ENCODE measurements at regions not wholly inside any gene's neighbourhood (a gene's known extent, or its start where the extent isn't known, plus 50 kb on each side); places are given as distances from the start of the nearest gene placed in this dataset.

DNA sequence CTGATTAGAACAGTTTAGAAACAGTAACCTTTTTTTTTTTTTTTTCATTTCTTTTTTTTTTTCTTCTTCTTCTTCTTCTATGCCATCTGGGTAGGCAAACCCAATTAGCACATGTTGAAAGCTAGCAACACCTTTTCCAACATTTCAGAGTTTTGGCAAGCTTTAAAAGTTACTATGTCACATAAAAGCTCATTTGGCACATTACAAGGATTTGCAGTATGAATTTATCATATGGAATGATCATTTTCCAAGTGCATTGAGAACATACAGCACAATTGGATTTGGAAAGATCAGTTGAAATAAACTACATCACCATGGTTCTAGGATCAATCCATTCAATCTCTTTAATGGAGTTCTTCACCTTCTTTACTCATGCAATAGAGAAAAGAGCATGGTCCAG is 847.0 kb downstream of the LRRTM4 start:
- TF ChIP-seq, protein P1, sequence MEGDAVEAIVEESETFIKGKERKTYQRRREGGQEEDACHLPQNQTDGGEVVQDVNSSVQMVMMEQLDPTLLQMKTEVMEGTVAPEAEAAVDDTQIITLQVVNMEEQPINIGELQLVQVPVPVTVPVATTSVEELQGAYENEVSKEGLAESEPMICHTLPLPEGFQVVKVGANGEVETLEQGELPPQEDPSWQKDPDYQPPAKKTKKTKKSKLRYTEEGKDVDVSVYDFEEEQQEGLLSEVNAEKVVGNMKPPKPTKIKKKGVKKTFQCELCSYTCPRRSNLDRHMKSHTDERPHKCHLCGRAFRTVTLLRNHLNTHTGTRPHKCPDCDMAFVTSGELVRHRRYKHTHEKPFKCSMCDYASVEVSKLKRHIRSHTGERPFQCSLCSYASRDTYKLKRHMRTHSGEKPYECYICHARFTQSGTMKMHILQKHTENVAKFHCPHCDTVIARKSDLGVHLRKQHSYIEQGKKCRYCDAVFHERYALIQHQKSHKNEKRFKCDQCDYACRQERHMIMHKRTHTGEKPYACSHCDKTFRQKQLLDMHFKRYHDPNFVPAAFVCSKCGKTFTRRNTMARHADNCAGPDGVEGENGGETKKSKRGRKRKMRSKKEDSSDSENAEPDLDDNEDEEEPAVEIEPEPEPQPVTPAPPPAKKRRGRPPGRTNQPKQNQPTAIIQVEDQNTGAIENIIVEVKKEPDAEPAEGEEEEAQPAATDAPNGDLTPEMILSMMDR (IDR thresholded peaks at IDR 0.05; ENCODE audit: insufficient read depth, low read depth, low read length, missing control alignments), result no peak
- H3K4me3 ChIP-seq (ENCODE audit: low read depth, low read length), result no peak overlapping the region
- DNase-seq (ENCODE audit: low read depth), result no peak

DNA sequence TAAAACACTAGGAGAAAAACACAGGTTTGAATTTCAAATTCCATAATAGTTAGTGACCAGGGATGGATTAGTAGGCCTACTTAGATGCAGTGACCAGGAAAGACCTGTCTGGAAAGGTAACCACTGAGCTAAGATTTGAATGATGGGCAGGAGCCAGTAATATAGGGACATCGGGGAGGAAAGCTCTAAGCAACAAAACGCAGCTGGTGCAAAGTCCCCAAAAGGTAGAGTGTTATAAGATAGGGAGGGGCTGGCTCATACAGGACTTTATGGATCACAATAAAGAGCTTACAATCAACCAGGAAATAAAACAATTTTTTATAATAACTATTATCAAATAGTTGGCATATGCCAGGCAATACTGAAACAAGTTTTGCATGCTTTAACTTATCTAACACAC is 849.4 kb downstream of the LRRTM4 start:
- no peak overlapping the region for H3K4me3 ChIP-seq (ENCODE audit: low read depth, low read length)
- TF ChIP-seq, protein P1 (IDR thresholded peaks at IDR 0.05; ENCODE audit: insufficient read depth, low read depth, low read length, missing control alignments), result no peak
- no peak for DNase-seq (ENCODE audit: low read depth)

DNA sequence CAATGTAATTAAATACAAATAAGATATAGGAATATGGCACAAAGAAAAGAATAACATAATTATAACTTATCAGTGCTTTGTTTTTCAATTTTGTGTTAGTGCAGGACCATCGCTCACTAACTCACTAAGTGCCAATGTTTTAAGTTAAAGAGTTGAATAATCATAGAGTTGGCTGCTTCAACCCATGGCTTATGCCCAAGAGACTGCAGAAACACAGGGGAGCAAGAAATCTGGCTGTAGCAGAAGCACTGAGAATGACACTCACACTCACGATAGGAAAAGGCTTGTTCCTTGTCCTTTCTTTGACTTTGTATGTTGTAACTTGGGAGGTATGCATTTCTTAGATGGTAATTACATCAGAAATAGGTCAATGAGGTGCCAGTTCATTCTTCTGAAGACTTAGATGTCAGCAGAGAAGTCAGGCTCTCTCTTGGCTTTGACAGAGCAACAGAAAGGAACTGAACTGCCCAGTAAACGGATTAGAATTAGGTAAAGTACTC is 852.2 kb downstream of the LRRTM4 start:
- TF ChIP-seq, protein P1 (IDR thresholded peaks at IDR 0.05; ENCODE audit: insufficient read depth, low read depth, low read length, missing control alignments), result no peak
- H3K4me3 ChIP-seq (ENCODE audit: low read depth, low read length), result no peak overlapping the region
- DNase-seq (ENCODE audit: low read depth), result no peak

DNA sequence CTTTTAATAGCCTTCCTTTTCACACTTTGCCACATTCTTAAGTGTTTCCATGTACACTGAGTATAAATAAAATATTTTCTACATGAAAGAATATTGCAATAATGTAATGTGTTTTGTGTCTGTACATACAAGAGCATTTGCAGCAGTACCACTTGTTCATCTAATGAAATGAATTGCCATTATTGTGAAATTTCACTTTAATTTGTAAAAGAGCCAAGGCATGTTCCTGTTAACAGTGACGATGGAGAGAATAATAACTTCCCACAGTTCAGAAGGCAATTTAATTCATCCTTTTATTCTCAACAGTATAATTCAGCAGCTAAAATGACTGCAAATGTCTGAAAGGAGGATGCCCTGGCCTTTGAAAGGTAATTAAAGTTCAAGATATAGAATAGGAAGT is 853.9 kb downstream of the LRRTM4 start:
- H3K4me3 ChIP-seq (ENCODE audit: low read depth, low read length), result no peak overlapping the region
- TF ChIP-seq, protein P1 (IDR thresholded peaks at IDR 0.05; ENCODE audit: insufficient read depth, low read depth, low read length, missing control alignments), result no peak
- DNase-seq (ENCODE audit: low read depth), result no peak

DNA sequence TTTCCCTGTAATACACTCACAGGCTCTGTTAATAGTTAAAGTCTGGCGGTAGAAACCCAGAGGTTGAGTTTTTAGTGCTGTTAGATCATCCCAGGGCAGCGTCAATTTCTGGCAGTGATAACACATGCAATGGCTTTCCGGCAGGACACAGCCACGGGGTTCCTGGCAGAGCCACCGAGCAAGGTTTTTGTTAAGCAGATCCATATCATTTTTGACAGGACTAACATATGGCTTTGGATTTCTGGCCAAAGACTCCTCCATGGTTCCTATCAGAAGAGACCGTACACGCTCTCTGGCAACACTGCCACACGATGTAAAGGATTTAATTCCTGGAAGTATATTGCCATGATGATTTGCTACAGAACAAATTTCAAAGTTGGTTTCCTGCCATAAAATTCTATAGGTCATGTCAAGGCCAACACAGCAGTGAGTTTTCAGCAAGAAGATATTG is 854.3 kb downstream of the LRRTM4 start:
- H3K4me3 ChIP-seq (ENCODE audit: low read depth, low read length), result no peak overlapping the region
- no peak for DNase-seq (ENCODE audit: low read depth)
- TF ChIP-seq, protein P1 (IDR thresholded peaks at IDR 0.05; ENCODE audit: insufficient read depth, low read depth, low read length, missing control alignments), result no peak

DNA sequence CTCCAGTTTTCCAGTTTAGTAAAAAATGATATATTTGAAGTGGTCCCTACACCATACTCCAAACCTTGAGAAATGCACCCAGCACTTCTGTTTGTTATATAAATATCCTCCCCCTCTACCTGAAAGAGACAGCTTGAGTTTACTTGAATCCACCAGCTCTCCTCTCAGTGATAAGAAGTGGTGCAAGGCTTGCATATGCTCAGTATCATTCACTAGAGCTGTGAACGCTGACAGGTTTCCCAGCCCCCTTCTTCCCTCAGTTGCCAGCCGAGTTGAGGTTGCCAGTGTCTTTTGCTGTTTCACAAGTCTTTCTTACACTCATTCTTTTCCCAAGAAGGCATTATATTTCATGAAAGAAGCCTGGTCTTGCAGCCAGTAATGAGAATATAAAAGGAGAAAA is 880.0 kb downstream of the LRRTM4 start:
- no peak overlapping the region for H3K4me3 ChIP-seq (ENCODE audit: low read depth, low read length)
- TF ChIP-seq, protein P1 (IDR thresholded peaks at IDR 0.05; ENCODE audit: insufficient read depth, low read depth, low read length, missing control alignments), result no peak
- DNase-seq (ENCODE audit: low read depth), result no peak

DNA sequence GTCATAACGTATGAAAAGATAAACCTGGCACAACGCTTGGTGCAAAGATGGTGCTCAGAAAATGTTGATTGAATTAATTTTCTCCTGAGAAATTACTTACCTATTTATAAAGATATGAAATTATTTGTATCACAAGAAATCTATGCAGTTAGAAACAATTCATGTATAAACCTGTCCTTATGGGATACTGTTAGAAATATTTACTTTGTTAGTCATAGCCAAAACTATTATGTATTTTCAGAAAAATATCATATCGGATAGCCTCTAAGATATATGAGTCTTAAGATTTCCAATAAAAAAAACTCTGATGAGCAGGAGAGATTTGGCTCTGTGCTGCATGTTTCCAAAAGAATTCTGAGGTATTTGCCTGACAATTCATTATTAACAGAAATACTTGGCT is 880.7 kb downstream of the LRRTM4 start:
- TF ChIP-seq, protein P1 (IDR thresholded peaks at IDR 0.05; ENCODE audit: insufficient read depth, low read depth, low read length, missing control alignments), result no peak
- DNase-seq (ENCODE audit: low read depth), result no peak
- no peak overlapping the region for H3K4me3 ChIP-seq (ENCODE audit: low read depth, low read length)

Measured in GM12865 (cell line).